GM04503 (cell line): ENCODE measurements at regions not wholly inside any gene's neighbourhood (a gene's known extent, or its start where the extent isn't known, plus 50 kb on each side); places are given as distances from the start of the nearest gene placed in this dataset.
"Not testable (repeated sequence)": the region's sequence is repeated elsewhere in the genome, so short reads cannot be mapped to it uniquely, and the experiment has no call there.

Experiments used
- DNase-seq: peaks from one replicate; pipeline ENCODE4 v3.0.0-alpha.2; 2012; ENCODE audit warnings: low read depth

DNA sequence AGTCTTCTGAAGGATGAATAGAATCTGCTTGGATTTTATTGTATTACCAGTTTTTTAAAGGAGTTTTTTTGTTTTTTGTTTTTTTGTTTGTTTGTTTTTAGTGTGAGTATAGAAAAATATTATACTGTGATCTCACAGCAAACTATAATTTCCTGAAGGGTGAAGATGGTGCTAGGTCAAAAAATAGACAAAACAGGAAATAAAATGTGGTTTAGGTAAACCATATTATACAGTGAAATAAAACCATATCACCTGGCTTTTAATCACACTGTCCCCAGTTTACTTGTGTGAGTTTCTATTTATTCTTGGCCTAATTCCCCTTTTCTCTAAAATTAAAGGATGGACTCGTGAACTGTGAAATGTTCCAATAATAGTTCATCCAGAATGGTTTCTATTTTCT is 841.3 kb upstream of the CTNND2 start:
- DNase-seq, result no peak

DNA sequence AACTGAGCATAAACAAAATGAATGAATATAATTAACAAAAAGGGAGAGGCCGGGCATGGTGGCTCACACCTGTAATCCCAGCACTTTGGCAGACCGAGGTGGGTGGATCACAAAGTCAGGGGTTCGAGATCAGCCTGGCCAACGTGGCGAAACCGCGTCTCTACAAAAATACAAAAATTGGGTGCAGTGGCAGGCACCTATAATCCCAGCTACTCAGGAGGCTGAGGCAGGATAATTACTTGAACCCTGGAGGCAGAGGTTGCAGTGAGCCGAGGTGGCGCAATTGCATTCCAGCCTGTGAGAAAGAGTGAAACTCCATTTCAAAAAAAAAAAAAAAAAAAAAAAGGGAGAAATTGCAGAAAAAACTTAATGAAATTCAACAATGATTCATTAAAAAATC is 839.3 kb upstream of the CTNND2 start:
- DNase-seq, result no peak

DNA sequence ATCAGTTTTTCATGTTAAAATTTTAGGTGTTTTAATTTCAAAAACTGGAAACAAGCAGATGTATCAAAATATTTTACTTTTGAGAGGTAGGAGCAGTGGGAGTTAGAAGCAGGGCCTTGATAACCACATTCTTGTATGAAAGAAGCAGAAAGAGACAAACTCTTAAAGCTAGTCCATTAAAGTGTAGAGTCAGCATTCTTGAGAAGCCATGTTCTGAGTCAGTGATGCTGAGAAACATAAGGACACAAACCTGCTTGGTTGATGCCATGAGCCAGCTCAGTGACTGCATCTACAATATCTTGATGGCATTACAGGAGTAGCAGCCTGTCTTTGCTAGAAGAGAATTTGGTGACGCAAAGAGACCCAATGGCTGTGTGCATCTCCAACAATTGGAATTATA is 826.1 kb upstream of the CTNND2 start:
- DNase-seq, result no peak

GRCh38 chr5:12716664-12717063 is 812.4 kb upstream of the CTNND2 start:
- DNase-seq, result no peak

GRCh38 chr5:12707560-12707959 is 803.3 kb upstream of the CTNND2 start:
- DNase-seq, result no peak

DNA sequence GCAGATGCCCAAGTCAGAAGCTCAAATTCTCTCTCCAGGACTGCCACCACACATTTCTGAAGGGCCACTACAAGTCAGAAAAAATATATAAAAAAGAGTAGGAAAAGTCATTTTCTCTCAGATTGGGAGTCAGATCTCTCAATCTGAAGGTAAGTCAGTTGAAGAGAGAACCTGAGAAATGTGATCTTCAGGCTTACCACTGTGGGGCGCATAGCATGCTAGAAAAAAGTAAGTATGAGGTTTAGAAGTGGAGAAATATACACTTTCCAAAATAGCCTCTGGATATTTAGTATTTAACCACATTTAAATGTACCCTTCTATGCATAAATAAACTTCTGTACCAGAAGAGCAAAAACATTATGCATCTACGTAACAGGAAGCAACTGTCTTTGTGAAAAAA is 800.7 kb upstream of the CTNND2 start:
- DNase-seq, result no peak

GRCh38 chr5:12703254-12703653 is 799.0 kb upstream of the CTNND2 start:
- DNase-seq, result no peak

- DNase-seq, result no peak
These were observed 791.4 kb upstream of the CTNND2 start for GRCh38 chr5:12695651-12696050.

DNA sequence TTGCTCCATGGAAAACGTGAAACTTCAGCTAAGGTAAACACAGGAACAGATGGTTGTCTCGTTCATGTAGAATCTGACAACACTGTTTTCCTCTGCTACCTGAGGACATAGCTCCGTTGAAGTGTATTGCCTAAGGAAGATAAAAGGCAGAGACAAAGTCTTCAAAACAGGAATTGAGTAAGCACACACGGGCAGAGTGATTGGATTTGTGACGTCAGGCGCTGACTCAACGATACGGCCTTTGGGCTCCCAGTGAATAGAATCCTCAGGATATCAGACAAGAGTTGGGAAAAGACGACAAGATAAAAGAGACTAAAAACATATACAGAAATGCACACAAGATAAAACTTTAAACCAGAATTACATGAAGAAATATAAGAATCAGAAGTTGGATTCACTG is 787.1 kb upstream of the CTNND2 start:
- DNase-seq, result no peak

GRCh38 chr5:12690361-12690760 is 786.1 kb upstream of the CTNND2 start:
- no peak for DNase-seq

DNA sequence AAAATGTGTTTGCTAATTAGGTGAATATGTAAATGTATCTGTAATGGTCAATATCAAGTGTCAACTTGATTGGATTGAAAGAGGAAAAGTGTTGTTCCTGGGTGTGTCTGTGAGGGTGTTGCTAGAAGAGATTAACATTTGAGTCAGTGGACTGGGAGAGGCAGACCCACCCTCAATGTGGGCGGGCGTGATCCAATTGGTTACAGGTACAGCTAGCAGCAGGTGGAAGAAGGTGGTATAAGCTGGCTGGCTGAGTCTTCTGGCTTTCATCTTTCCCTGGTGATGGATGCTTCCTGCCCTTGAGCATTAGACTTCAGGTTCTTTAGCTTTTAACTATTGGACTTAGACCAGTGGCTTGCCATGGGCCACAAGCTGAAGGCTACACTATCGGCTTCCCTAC is 779.0 kb upstream of the CTNND2 start:
- DNase-seq, result no peak

DNA sequence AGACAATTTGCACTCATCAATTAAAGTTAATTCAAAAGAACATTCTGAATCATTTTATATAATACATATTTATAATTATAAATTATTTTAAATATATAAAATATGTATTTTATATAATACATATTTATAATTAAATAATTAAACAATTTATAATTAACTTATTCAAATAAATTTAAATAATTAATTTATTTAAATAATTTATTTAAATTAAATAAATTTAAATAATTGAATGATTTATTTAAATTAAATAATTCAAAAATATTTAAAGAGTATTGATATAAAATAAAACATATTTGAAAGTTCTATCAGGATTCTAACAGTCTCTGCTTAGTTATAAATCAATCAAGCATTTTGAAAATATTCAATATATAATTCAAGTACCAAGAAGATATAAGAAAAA is 775.5 kb upstream of the CTNND2 start:
- DNase-seq, result no peak

- no peak for DNase-seq
These were observed 771.7 kb upstream of the CTNND2 start for GRCh38 chr5:12675959-12676358.

DNA sequence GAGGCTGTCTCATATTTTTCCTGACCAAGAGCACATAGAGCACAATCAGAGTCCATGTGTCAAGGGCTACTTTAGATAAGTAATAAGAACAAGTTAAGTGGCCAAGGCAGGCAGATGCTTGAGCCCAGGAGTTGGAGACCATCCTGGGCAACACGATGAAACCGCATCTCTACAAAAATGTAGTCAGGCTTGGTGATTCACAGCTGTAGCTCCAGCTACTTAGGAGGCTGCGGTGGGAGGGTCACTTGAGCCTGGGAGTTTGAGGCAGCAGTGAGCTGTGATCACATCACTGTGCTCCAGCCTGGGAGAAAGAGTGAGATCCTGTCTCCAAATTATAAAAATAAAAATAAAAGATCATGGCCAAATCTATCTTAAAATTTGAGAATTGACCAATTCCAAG is 767.9 kb upstream of the CTNND2 start:
- no peak for DNase-seq

- no peak for DNase-seq
These were observed 765.1 kb upstream of the CTNND2 start for GRCh38 chr5:12669326-12669725.

DNA sequence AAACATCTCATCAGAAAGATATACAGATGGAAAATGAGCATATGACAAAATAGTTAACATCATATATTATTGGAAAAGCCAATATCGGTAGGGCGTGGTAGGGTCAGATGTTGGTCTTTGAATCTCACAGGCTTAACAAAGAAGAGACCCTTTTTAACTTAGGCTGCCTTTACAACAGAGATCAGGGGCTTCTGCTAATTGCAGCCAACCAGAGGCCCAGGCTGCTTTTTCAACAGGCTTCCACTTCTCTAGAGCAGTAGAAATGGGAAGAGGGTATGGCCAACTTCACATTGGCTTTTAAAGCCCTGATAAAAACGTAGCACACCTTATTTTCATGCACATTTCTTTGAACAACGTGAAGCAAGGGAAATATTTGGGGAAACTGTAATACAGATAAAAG is 764.3 kb upstream of the CTNND2 start:
- no peak for DNase-seq

DNA sequence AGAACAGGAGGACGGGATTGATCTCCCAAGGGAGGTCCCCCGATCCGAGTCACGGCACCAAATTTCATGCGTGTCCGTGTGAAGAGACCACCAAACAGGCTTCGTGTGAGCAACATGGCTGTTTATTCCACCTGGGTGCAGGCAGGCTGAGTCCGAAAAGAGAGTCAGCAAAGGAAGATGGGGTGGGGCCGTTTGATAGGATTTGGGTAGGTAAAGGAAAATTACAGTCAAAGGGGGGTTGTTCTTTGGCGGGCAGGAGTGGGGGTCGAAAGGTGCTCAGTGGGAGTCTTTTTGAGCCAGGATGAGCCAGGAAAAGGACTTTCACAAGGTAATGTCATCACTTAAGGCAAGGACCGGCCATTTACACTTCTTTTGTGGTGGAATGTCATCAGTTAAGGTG is 763.6 kb upstream of the CTNND2 start:
- not testable (repeated sequence) for DNase-seq

DNA sequence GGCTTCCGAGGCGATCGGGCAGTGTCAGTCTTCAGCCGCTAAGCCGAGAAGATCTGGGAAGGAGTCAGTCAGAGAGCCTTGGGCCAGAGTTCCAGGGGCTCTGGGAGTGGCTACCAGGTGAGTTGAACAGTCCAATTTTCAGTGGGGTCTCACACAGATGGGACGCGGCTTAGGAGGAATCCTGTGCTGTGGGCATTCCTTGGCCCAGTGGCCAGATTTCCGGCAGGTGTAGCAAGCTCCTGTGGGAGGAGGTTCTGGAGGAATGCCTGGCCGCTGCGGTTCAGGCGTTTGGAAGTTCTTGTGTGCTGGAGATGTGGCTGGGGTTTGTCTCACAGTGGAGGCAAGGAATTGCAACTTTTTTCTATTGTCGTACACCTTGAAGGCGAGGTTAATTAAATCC is 761.5 kb upstream of the CTNND2 start:
- DNase-seq, result not testable (repeated sequence)

DNA sequence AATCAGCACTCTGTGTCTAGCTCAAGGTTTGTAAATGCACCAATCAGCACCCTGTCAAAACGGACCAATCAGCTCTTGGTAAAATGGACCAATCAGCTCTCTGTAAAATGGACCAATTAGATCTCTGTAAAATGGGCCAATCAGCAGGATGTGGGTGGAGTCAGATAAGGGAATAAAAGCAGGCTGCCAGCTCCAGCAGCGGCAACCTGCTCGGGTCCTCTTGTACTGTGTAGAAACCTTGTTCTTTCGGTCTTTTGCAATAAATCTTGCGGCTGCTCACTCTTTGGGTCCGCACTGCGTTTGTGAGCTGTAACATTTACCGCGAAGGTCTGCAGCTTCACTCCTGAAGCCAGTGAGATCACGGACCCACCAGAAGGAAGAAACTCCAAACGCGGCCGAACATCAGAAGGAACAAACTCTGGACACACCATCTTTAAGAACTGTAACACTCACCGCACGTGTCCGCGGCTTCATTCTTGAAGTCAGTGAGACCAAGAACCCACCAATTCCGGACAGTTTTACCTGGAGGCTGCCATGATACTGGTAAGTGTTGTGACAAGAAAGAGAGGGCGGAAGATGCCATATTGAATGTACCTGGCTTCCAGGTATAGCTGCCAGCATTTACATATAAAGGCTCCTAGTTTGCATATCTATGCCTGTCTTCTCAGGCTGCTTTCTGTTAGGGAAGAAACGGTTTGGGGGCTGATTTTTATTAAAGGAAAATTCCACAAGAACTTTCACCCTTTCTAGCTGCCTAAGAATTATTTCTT is 758.5 kb upstream of the CTNND2 start:
- DNase-seq, result no peak

- no peak for DNase-seq
These were observed 757.5 kb upstream of the CTNND2 start for GRCh38 chr5:12661617-12662370.

DNA sequence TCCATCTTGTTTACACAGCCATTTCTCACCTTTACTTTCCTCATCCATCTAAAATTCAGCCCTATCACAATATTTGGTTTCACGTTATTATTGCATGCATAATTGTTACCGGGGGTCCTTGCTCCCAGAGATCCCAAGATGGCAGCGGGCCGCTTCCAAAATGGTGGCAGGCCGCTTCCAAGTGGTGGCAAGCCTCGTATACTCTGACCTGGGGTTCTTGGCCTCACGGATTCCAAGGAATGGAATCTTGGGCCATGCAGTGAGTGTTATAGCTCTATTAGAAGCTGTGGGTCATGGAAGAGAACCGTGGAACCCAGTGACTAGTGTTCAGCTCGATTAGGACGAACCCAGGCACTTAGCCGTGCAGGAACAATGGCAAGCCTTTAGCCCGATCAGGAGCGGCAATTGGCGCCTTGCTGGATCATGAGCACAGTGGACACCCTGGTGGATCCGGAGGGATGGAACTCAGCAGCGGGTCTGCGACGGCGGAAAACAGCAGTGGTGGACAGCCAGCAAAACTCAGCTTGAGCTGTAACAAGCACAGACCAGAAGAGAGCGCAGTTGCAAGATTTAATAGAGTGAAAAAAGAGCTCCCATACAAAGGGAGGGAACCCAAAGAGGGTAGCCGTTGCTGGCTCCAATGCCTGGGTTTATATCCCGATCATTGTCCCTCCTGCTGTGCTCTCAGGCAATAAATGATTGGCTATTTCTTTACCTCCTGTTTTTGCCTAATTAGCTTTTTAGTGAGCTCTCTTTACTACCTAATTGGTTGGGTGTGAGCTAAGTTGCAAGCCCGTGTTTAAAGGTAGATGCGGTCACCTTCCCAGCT is 756.2 kb upstream of the CTNND2 start:
- not testable (repeated sequence) for DNase-seq

GRCh38 chr5:12659686-12660085 is 755.4 kb upstream of the CTNND2 start:
- DNase-seq, result no peak
